Uterus (tissue), 2 donors: ENCODE measurements at regions not wholly inside any gene's neighbourhood (a gene's known extent, or its start where the extent isn't known, plus 50 kb on each side); places are given as distances from the start of the nearest gene placed in this dataset.

ENCODE experiments used
- POLR2A ChIP-seq, 2 donors: fragments of 450-650 bp; IDR thresholded peaks; one replicate each; pipeline ENCODE4 v1.6.1; 2016; ENCODE audit warnings: antibody characterized with exemption in 2 of 2, mild to moderate bottlenecking in 1 of 2, moderate library complexity in 1 of 2
- TF ChIP-seq, protein P1 (sequence below), 4 experiments: fragments of 200-600 bp in 2 of 4; fragments of 450-650 bp in 2 of 4; sonication (generic) in 2 of 4; IDR thresholded peaks; one replicate each; pipeline ENCODE4 v1.5.1; 2016 to 2019; ENCODE audit warnings: antibody characterized with exemption in 4 of 4, mild to moderate bottlenecking in 2 of 4, moderate library complexity in 1 of 4

DNA sequence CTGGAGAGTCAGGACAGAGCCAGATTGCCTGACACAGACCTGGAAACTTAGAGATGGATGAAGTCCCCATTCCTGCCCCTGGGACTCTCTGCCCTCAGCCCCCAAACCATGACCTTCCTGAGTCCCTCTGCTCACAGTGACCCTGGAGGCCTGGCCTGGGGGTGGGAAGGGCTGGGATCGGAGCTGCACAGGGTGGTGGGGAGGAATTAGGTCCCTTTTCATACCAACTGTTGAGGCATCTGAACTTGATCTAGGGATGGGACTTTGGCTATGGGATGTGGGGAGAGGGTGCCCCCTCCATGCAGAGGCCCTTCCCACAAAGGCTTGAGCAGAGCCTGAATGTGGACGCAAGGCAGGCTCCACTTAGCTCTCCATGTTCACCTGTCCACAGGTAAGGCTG lies 144.1 kb downstream of the MRPL14 start:
- TF ChIP-seq, protein P1, sequence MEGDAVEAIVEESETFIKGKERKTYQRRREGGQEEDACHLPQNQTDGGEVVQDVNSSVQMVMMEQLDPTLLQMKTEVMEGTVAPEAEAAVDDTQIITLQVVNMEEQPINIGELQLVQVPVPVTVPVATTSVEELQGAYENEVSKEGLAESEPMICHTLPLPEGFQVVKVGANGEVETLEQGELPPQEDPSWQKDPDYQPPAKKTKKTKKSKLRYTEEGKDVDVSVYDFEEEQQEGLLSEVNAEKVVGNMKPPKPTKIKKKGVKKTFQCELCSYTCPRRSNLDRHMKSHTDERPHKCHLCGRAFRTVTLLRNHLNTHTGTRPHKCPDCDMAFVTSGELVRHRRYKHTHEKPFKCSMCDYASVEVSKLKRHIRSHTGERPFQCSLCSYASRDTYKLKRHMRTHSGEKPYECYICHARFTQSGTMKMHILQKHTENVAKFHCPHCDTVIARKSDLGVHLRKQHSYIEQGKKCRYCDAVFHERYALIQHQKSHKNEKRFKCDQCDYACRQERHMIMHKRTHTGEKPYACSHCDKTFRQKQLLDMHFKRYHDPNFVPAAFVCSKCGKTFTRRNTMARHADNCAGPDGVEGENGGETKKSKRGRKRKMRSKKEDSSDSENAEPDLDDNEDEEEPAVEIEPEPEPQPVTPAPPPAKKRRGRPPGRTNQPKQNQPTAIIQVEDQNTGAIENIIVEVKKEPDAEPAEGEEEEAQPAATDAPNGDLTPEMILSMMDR (IDR thresholded peaks at IDR 0.05): no peak
- no peak for TF ChIP-seq POLR2A (IDR thresholded peaks at IDR 0.05)
